ENCODE measurements at regions not wholly inside any gene's neighbourhood (a gene's known extent, or its start where the extent isn't known, plus 50 kb on each side); places are given as distances from the start of the nearest gene placed in this dataset.

- Histone ChIP-seq H3K4me1 (ENCODE audit: control insufficient read depth, extremely low read depth, insufficient read depth, low read length) (peaks cover 2% of the 10 kb centered on the region), H3K79me2 (ENCODE audit: control insufficient read depth, insufficient read depth, low read length) (no peaks in the 10 kb centered on the region), H3K9me3 (ENCODE audit: control insufficient read depth, insufficient read depth, low read depth, low read length) (no peaks in the 10 kb centered on the region), H3K36me3 (ENCODE audit: control insufficient read depth, insufficient read depth, low read length) (no peaks in the 10 kb centered on the region), H3K4me3 (replicated peaks in 1 of 4; ENCODE audit: control extremely low read depth in 1 of 4, insufficient read depth in 1 of 4, low read depth in 3 of 4, low read length in 4 of 4) (no peak overlapping the region), H2AFZ (ENCODE audit: low read length) (no peak overlapping the region), H3K27ac (ENCODE audit: insufficient read depth, low read length) (no peak overlapping the region), H3K27me3 (ENCODE audit: control insufficient read depth, insufficient read depth, low read length) (no peaks in the 10 kb centered on the region), H3K4me2 (ENCODE audit: extremely low read depth, insufficient read depth, low read length) (no peak overlapping the region), H4K20me1 (ENCODE audit: control insufficient read depth, extremely low read depth, insufficient read depth, low read length) (no peaks in the 10 kb centered on the region), H3K9ac (ENCODE audit: insufficient read depth, low read length) (no peak overlapping the region)
- TF ChIP-seq EZH2 (IDR thresholded peaks at IDR 0.05; ENCODE audit: low read length, missing control alignments): no peak
- TF ChIP-seq CTCF (conservative IDR thresholded peaks at IDR 0.05 in 1 of 2, IDR thresholded peaks at IDR 0.05 in 1 of 2; ENCODE audit: low read depth in 1 of 2, low read length in 2 of 2): no peak
- DNase-seq (ENCODE audit: low read depth in 2 of 2): no peak
Observed at GRCh38 chr12:107435072-107435471, 250.5 kb upstream of the PWP1 start.

GRCh38 chr12:107435520-107435919 is 250.1 kb upstream of the PWP1 start:
- Histone ChIP-seq H3K79me2 (ENCODE audit: control insufficient read depth, insufficient read depth, low read length) (no peaks in the 10 kb centered on the region), H4K20me1 (ENCODE audit: control insufficient read depth, extremely low read depth, insufficient read depth, low read length) (no peaks in the 10 kb centered on the region), H3K4me2 (ENCODE audit: extremely low read depth, insufficient read depth, low read length) (no peak overlapping the region), H3K4me1 (ENCODE audit: control insufficient read depth, extremely low read depth, insufficient read depth, low read length) (peaks cover 2% of the 10 kb centered on the region), H3K27ac (ENCODE audit: insufficient read depth, low read length) (no peak overlapping the region), H3K36me3 (ENCODE audit: control insufficient read depth, insufficient read depth, low read length) (no peaks in the 10 kb centered on the region), H3K27me3 (ENCODE audit: control insufficient read depth, insufficient read depth, low read length) (no peaks in the 10 kb centered on the region), H3K9ac (ENCODE audit: insufficient read depth, low read length) (no peak overlapping the region), H3K9me3 (ENCODE audit: control insufficient read depth, insufficient read depth, low read depth, low read length) (no peaks in the 10 kb centered on the region), H2AFZ (ENCODE audit: low read length) (no peak overlapping the region), H3K4me3 (replicated peaks in 1 of 4; ENCODE audit: control extremely low read depth in 1 of 4, insufficient read depth in 1 of 4, low read depth in 3 of 4, low read length in 4 of 4) (no peak overlapping the region)
- DNase-seq (ENCODE audit: low read depth in 2 of 2): no peak
- TF ChIP-seq EZH2 (IDR thresholded peaks at IDR 0.05; ENCODE audit: low read length, missing control alignments) (no peak), CTCF (conservative IDR thresholded peaks at IDR 0.05 in 1 of 2, IDR thresholded peaks at IDR 0.05 in 1 of 2; ENCODE audit: low read depth in 1 of 2, low read length in 2 of 2) (no peak)

- H4K20me1 ChIP-seq (ENCODE audit: control insufficient read depth, extremely low read depth, insufficient read depth, low read length): no peaks in the 10 kb centered on the region
Observed at GRCh38 chr12:107436376-107436775, 249.2 kb upstream of the PWP1 start.

More at GRCh38 chr12:107436376-107436775, 249.2 kb upstream of the PWP1 start:
- Histone ChIP-seq H3K36me3 (ENCODE audit: control insufficient read depth, insufficient read depth, low read length) (no peaks in the 10 kb centered on the region), H3K27ac (ENCODE audit: insufficient read depth, low read length) (no peak overlapping the region), H2AFZ (ENCODE audit: low read length) (no peak overlapping the region), H3K79me2 (ENCODE audit: control insufficient read depth, insufficient read depth, low read length) (no peaks in the 10 kb centered on the region), H3K27me3 (ENCODE audit: control insufficient read depth, insufficient read depth, low read length) (no peaks in the 10 kb centered on the region), H3K9me3 (ENCODE audit: control insufficient read depth, insufficient read depth, low read depth, low read length) (no peaks in the 10 kb centered on the region), H3K4me2 (ENCODE audit: extremely low read depth, insufficient read depth, low read length) (no peak overlapping the region), H3K4me3 (replicated peaks in 1 of 4; ENCODE audit: control extremely low read depth in 1 of 4, insufficient read depth in 1 of 4, low read depth in 3 of 4, low read length in 4 of 4) (no peak overlapping the region), H3K4me1 (ENCODE audit: control insufficient read depth, extremely low read depth, insufficient read depth, low read length) (peaks cover 2% of the 10 kb centered on the region), H3K9ac (ENCODE audit: insufficient read depth, low read length) (no peak overlapping the region)
- TF ChIP-seq EZH2 (IDR thresholded peaks at IDR 0.05; ENCODE audit: low read length, missing control alignments) (no peak), CTCF (conservative IDR thresholded peaks at IDR 0.05 in 1 of 2, IDR thresholded peaks at IDR 0.05 in 1 of 2; ENCODE audit: low read depth in 1 of 2, low read length in 2 of 2) (no peak)
- DNase-seq (ENCODE audit: low read depth in 2 of 2): peak; percentile 28 to 89

All from fibroblast of lung (primary cell).